Esophagus squamous epithelium (tissue), 5 donors: ENCODE measurements at regions not wholly inside any gene's neighbourhood (a gene's known extent, or its start where the extent isn't known, plus 50 kb on each side); places are given as distances from the start of the nearest gene placed in this dataset.

Experiments used
- DNase-seq: peaks from one replicate; lab custom pipeline; 2025; lab: John Stamatoyannopoulos, UW
- H3K27ac ChIP-seq, 4 donors: fragments of 200-600 bp; sonication (generic); one replicate each; pipeline ENCODE4 v1.5.1; 2016 to 2019; ENCODE audit warnings: mild to moderate bottlenecking in 1 of 4
- H3K27me3 ChIP-seq, 4 donors: fragments of 200-600 bp; sonication (generic); 1 replicate in 3 of 4; 2 replicates in 1 of 4; pipeline versions ENCODE4 v1.5.1 to v1.6.0; 2017 to 2021; ENCODE audit warnings: antibody characterized with exemption in 1 of 4
- H3K36me3 ChIP-seq, 3 donors: fragments of 200-600 bp; sonication (generic); one replicate each; pipeline ENCODE4 v1.5.1; 2016 to 2019
- H3K4me1 ChIP-seq, 3 donors: fragments of 200-600 bp; sonication (generic); one replicate each; pipeline ENCODE4 v1.5.1; 2017 to 2019
- H3K4me3 ChIP-seq, 4 donors: fragments of 200-600 bp; sonication (generic); 1 replicate in 3 of 4; 2 replicates in 1 of 4; pipeline ENCODE4 v1.5.1; 2016 to 2019; ENCODE audit warnings: mild to moderate bottlenecking in 2 of 4, moderate library complexity in 1 of 4
- H3K9me3 ChIP-seq, 3 donors: fragments of 200-600 bp; sonication (generic); one replicate each; pipeline ENCODE4 v1.5.1; 2016 to 2019
- CTCF ChIP-seq, 6 experiments: fragments of 450-650 bp in 4 of 6; fragments of 200-600 bp in 2 of 6; sonication (generic) in 2 of 6; IDR thresholded peaks; one replicate each; pipeline ENCODE4 v1.5.1; 2016 to 2019; ENCODE audit warnings: antibody characterized with exemption in 6 of 6, mild to moderate bottlenecking in 4 of 6, moderate library complexity in 4 of 6
- POLR2A ChIP-seq, 4 donors: fragments of 450-650 bp; IDR thresholded peaks; one replicate each; pipeline ENCODE4 v1.6.1; 2017; ENCODE audit warnings: antibody characterized with exemption in 4 of 4, mild to moderate bottlenecking in 4 of 4, moderate library complexity in 3 of 4
- WGBS, 2 donors: methylation state at CpG; one replicate each; pipeline ENCODE4 v1.1.5; 2018; 5-methylcytosine and 5-hydroxymethylcytosine counted together
- intact Hi-C: fragments of 100-400 bp; cut with DNase I; formaldehyde crosslinking; loops from one replicate; pipeline ENCODE4 v1.15.0; 2022
- donor health status: DM: yes; HTN: yes; CAD: no.

- TF ChIP-seq POLR2A (IDR thresholded peaks at IDR 0.05), result no peak
- Histone ChIP-seq H3K4me3 (no peak overlapping the region), H3K9me3 (no peaks in the 10 kb centered on the region), H3K4me1 (peaks cover 0 to 20% (median 3%) of the 10 kb centered on the region in 3 donors), H3K27me3 (no peaks in the 10 kb centered on the region), H3K27ac (no peak overlapping the region), H3K36me3 (no peaks in the 10 kb centered on the region)
- 47 to 79% methylated on average over 5 of the region's 5 CpGs for WGBS, 2 donors
- intact Hi-C loops, result no loop called here
- no peak for DNase-seq
These were observed 230.9 kb downstream of the GADD45G start for GRCh38 chr9:89835666-89836065.

- no peaks in the 10 kb centered on the region for H3K9me3 ChIP-seq
- DNase-seq, result no peak
- TF ChIP-seq CTCF (IDR thresholded peaks at IDR 0.05) (no peak), POLR2A (IDR thresholded peaks at IDR 0.05) (no peak)
- H3K27ac ChIP-seq, result no peak overlapping the region
- WGBS, 2 donors, result 75 to 77% methylated on average over 10 to 11 of the region's 11 CpGs
- no peaks in the 10 kb centered on the region for H3K27me3 ChIP-seq
- H3K4me3 ChIP-seq, result no peak overlapping the region
- no peaks in the 10 kb centered on the region for H3K36me3 ChIP-seq
- H3K4me1 ChIP-seq, result peaks cover 0 to 21% (median 3%) of the 10 kb centered on the region in 3 donors
- intact Hi-C loops, result no loop called here
These were observed 232.5 kb downstream of the GADD45G start for GRCh38 chr9:89837162-89837933.

DNA sequence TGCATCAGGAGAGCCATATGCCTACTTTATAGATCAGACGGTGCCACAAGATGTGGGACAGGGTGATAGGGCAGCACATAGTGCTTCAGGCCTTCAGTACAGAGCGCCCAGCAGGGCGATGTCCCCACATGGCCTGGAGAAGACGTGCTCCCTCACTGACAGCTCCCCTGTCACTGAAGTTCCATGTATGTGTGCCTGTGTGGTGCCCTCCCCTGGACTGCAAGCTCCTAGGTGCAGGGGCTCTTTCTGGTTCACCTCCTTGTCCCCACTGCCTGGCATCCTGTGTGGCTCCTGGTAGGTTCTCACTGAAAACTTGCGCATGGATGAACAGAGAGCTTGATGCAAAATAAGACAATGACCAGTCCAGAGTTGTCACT is 233.1 kb downstream of the GADD45G start:
- 76 to 96% methylated on average over 3 of the region's 5 CpGs for WGBS, 2 donors
- intact Hi-C loops, result no loop called here
- Histone ChIP-seq H3K36me3 (no peaks in the 10 kb centered on the region), H3K4me1 (peaks cover 0 to 27% (median 3%) of the 10 kb centered on the region in 3 donors), H3K27me3 (no peaks in the 10 kb centered on the region), H3K27ac (no peak overlapping the region), H3K4me3 (no peak overlapping the region), H3K9me3 (no peaks in the 10 kb centered on the region)
- TF ChIP-seq CTCF (IDR thresholded peaks at IDR 0.05), result no peak
- TF ChIP-seq POLR2A (IDR thresholded peaks at IDR 0.05), result no peak
- no peak for DNase-seq

- no peak overlapping the region for H3K27ac ChIP-seq
- H3K27me3 ChIP-seq, result no peaks in the 10 kb centered on the region
- no peaks in the 10 kb centered on the region for H3K36me3 ChIP-seq
- WGBS, 2 donors, result 61 to 62% methylated on average over 6 of the region's 6 CpGs
- no peak for DNase-seq
- intact Hi-C loops, result no loop called here
- H3K4me3 ChIP-seq, result no peak overlapping the region
- TF ChIP-seq CTCF (IDR thresholded peaks at IDR 0.05) (no peak), POLR2A (IDR thresholded peaks at IDR 0.05) (no peak)
- no peaks in the 10 kb centered on the region for H3K9me3 ChIP-seq
- peaks cover 2 to 34% (median 3%) of the 10 kb centered on the region in 3 donors for H3K4me1 ChIP-seq
These were observed 233.8 kb downstream of the GADD45G start for GRCh38 chr9:89838621-89839020.

DNA sequence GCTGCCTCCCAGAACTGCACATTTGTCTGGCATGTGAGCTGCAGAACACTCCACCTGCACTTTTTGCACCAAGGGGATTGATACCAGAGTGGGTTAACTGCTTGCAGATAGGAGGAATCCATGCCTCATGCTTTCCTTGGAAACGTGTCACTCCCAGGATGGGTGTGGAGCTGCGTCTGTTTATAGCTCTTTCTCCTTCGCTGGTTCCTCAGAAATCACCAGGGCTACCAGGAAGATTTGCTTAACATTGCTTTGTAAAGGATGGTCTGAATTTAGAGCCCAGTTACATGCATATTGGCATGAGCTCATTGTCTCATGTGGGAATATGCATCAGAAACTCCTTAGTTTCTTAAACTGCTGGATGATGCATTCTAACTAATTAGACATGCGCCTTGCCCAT is 234.6 kb downstream of the GADD45G start:
- DNase-seq, result no peak
- TF ChIP-seq POLR2A (IDR thresholded peaks at IDR 0.05), result no peak
- TF ChIP-seq CTCF (IDR thresholded peaks at IDR 0.05), result no peak
- Histone ChIP-seq H3K27ac (no peak overlapping the region), H3K4me3 (no peak overlapping the region), H3K27me3 (no peaks in the 10 kb centered on the region), H3K9me3 (no peaks in the 10 kb centered on the region), H3K36me3 (no peaks in the 10 kb centered on the region), H3K4me1 (peaks cover 3 to 42% (median 9%) of the 10 kb centered on the region in 3 donors)
- intact Hi-C loops, result no loop called here
- 28 to 70% methylated on average over 4 of the region's 4 CpGs for WGBS, 2 donors
